T-helper 22 cell (primary cell): ENCODE measurements at regions not wholly inside any gene's neighbourhood (a gene's known extent, or its start where the extent isn't known, plus 50 kb on each side); places are given as distances from the start of the nearest gene placed in this dataset.

Experiments
- DNase-seq: peaks from one replicate; pipeline ENCODE4 v3.0.0-alpha.2; 2020; ENCODE audit warnings: low read depth

DNA sequence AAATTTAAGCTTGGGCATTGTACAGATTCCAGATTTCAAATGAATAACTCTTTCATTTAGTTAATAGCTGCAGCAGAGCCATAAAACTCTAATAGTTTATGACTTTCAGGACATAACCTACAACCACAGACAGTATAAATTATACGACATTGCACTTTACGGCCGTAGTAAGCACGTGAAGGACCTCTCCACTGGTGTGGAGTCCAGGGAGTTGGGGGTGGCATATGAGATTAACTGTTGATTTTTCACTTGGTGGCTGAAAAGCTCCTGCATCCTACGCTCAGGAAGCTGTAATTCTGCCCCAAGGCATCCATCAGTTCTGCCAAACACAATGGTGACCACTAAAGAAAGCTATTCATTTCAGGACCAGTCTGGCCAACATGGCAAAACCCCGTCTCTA, 376.2 kb downstream of the SOX11 start:
- no peak for DNase-seq

DNA sequence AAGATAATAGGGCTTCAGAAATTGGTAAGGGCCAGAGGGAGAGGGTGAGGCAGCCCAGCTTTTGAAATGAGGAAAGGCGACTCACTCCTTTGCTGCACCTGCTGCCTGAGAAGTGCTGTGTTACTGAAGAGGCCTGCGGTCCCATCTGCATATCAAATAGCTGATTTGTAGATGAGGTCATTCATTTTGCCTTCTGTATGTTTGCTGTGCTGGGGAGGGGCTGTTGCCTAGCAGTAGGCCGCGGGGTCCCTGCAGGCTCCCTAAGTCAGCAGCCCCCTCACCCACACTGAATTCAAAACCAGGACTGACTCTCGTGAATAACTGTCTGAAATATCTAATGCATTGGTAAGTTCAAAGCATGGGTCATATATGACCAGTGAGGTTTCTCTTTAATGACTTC, 377.2 kb downstream of the SOX11 start:
- DNase-seq, result no peak

DNA sequence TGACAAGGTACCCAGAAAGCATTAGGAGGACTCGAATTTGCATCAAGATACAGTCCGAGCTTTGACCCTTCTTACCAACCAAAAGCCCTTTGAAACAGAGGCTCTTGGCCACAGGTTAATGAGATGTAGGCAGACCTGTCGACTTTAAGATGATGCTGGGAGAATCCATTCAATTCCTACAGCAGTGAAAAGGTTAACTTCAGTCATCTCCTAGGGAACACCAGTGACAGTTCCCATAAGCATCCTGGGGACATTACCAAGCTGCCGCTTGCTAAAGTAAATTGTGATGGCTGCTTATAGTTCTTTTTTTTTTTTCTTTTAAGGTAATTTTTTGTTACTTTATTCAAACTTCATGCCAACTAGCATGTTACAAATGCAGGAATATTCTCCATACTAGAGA, 379.3 kb downstream of the SOX11 start:
- no peak for DNase-seq

DNA sequence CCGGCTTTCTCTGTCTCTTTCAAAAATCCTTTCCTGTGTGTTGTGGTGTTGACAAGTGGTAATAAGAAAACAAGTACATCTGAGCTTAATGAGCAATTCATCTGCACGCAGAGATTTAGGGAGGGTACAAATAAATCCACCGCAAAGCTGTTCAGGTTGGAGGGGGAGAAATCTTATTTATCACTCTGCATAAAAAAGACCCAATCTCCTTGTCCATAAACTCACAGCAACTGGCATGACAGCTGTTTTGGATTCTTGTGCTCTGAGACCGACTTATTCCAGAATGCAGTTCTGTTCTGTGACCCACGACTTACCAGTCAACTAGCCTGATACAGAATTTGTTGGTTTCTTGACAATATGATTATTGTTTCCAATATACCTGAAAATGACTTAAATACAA, 380.1 kb downstream of the SOX11 start:
- DNase-seq, result no peak

DNA sequence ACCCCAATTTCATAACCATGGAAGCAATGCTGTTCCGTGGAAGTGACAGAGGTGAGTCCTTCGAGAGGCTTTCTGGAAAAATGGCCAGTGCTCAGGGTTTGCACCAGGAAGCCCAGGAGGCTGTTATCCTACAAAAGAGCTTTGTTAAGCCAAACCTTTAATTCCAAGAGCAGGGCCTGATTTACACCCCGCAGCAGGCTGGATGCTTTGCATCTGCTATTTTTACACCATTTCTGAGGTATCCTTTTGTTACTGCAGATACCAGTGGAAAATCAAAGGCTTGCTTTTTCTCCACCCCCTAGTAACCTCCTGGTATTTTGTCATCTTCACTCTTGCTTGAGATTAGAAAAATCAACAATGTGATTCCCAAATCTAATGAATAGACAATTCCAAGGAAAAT, 380.6 kb downstream of the SOX11 start:
- DNase-seq, result no peak

DNA sequence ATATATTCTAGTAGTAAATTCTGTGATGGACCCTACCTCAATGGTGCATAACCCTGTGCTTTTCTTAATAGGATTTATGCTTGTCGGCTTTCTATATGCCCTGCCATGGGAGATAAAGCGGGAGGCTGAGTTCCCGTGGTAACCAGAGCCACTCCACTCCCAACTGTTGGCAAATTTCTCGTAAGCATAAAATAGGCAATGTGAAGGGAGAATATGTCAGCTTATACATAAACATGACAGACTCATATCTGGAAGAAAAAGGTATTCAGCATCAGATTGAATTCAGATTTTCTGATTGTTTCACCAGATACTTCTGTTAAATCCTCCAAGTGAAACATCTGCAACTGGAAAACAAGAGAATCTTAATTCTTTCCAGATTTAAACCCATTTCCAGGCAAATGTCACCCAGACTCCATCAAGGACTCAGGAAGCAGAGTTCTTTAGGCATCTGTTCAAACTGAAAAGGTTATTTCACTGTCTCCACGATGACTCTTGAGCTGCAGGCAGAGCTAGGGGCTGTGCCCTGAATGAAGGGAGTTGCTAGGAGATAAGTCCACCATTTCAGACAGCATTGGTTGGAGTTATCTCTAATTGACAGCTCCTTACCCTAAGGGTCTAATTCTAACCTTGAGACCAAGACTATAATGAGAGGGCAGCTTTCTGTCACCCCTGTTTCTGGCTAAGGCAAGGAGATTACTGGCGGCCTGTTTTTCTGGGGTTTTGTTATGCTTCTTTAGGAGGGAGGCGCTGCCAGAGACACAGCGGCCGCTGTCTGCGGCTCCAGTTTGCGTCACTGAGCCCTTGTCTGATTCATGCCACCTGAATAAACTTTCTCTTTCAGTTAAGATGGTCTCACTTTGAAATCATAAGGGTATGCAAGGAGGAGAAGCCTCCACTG, 381.3 kb downstream of the SOX11 start:
- DNase-seq, result no peak

DNA sequence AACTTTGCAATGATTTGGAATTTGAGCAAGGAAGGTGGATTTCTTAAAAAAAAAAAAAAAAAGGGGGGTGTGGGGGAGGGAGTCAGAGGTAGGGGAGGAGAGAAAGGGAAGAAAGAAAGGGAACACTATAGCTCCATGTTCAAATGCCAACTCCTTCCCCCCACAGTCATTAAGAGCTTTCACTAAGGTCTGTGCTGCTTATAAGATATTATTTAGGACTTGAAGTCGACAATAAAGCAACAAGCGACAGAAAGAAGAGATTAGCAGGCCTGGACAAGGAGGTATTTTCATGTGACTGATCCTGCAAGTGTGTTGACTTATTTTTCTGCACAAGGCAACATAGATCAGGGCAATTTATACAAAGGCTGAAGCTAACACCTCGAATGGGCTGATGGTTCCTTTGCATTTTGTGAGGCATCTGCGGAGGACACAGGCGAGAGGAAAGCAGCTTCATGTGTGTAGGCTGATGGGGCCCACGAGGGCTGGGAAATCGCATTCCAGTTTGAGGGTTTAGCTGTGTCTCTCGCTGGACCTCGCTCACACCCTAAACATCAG, 382.0 kb downstream of the SOX11 start:
- DNase-seq, result no peak

DNA sequence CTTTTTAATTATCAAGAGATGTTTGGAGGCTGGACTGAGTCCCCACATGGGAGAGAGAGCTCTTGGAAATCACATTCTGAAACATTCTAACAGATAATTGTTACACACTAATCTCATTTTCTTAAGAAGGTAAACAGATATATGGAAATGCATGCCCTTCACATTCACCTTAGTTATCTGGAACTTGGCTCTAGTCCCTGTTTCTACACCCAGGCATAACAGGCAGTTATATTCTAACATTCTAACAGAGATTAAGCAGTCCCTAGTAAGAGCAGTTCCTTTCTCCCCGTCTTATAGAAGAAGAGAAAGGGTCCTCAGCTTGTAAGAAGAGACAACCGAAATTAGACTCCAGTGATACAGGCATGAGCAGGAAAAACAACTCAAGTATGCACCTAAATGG, 385.4 kb downstream of the SOX11 start:
- no peak for DNase-seq

DNA sequence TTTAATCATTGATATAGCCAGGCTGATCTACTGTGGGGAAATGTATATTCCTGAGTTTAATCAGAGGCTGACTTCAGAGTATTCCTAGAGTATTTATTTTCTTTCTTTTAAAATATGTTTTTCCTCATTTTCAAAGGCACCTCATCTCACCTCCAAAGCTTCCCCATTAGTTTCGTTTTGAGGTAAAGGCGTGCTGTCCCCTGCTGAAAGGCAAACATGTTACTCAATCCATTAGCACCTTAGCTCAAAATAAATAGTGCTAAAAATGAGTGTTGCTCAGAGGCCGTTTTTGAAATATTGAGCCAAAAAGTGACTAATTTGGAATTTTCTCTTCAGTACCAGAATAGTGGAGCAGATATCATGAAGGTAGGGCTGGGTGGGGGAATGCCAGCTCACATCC, 386.2 kb downstream of the SOX11 start:
- no peak for DNase-seq

DNA sequence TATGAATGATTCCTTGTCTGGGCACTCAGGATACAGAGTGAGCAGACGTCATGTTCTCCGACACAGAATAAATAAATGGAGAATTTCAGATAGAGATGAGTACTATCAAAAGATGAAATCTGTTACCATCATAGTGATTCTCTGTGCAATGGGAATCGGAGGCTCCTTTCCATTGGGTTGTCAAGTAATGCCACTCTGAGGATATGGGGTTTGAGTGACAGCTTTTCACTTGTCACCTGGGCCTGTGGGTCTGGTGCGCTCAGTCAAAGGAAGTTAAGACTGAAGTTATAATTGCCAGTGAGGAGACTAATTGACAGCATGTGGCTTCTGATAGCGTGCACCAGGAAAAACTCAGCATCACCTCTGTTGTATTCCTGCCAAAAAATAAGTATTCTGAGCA, 387.2 kb downstream of the SOX11 start:
- DNase-seq, result no peak

DNA sequence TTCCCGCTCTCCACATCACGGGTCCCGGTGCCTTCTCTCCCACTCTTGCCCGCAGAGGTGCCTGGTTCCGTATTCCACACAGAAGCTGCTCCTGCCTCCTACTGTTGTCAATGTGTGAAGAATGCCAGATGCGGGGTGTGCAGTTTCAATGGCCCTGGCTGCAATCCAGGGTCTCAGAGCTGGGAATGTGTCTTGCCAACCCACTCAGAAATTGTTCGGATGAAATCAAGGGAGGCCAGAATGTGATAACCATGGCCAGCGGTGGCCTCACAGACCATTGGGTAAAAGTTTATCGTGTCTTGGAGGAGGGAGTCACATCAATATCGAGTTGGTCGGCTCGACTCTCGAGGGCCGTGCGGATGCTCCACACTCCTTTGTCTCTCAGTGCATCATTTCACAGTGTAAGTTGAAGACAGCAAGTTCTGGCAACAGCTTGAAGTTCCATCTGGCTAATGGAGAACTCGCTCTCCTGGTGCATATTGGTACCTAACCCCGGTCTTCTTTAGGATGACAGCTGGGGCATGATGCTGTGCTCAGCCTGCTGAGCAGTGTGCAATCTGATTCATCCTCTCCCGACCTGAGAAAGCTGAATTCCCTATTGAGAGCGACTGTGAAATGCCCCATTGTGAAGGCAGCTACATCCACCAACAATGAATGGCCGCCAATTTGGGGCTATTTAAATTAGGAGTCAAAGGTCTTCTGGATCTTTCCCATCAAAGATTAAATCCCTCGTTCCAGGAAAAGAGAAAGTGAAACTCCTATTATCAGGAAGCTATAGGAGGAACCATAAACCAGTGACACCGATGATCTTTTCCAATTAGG, 389.0 kb downstream of the SOX11 start:
- no peak for DNase-seq

DNA sequence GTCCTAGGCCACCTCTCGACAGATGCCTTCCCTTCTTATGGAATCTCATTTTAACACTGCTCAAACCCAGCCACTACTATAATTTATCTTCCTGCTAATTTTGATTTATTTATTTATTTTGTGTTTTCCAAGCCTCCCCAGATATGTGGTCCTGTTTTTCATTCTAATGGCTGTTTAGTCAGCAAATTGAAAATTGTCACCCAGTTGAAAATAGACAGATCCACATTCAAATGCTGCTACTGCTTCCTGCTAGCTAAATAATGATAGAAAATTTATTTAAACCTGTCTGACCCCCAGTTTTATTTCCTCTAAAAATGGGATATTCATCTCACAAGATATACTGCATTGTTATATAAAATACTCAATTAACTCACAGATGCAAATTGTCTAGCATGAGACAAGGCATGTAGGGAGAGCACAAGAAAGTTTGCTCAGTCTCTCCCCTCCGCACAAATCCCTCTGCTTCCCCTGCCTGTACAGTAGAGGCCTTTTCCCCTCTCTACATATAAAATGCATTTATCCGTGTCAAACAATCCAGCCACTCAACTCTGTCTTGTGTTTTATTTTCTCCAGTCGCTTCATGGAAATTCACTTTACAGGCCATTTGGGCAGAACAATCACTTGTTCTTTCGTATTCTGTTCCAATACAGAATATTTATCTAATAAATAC, 389.9 kb downstream of the SOX11 start:
- no peak for DNase-seq

DNA sequence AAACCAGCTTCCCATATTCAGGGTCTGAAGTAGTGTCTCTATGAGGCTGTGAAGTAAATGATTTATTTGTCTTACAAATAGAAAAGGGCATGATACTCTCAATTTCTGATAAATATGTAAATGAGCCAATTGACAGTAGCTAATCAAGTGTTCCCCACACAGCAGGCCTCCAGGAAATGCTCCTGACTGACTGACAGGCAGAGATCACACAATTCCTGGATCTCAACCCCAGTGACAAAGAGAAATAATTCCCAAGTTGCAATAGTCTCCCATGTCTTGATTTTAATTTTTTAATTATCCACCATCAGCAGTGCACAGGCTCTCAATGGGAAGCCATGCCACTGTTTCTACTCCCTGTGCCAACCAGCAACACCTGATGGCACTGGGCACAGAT, 390.4 kb downstream of the SOX11 start:
- DNase-seq, result no peak

DNA sequence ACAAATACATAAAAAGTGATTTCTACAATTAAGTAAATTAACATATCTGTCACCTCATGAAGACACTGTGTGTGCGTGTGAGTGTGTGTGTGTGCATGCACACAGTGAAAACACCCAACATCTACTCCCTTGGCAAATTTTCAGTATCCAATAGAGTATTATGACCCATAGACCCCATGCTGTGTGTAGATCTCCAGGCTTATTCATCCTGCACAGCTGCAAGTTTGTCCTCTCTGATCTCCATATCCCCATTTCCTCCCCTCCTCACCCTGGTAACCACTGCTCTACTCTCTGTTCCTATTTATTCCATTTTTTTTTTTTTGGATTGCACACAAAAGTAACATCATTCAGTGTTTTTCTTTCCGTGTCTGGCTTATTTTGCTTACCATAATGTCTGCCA, 391.0 kb downstream of the SOX11 start:
- DNase-seq, result no peak

DNA sequence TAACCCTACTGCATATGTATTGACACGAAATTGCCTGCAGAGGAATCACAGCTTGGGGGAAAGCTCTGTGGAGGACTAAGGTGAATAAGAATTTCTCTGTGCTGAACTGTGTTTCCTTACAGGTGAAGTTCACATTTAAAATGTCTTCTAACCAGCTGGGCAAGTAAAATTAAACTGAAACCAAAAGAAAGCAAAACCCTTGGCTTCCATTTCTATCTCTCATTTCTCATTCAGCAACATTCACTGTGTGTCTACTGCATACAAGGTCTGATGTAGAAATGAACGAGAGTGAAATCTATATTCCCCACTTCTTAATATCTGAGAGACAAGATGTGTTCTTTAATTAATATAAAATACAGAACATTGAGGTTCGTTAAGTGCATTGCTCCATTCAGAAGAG, 397.3 kb downstream of the SOX11 start:
- no peak for DNase-seq

DNA sequence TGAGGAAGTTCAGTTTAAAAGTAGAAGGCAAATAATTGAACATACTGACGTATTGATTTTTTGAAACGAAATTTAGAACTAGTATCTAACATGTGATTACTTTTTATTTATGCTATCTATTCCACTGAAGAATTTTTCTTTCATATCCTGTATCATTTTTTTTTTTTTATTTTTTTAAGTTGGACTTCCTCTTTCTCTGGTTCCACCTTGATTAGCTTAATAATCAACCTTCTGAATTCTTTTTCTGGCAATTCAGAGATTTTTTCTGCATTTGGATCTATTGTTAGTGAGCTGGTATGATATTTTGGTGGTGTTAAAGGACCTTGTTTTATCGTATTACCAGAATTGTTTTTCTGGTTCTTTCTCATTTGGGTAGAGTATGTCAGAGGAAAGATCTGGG, 411.2 kb downstream of the SOX11 start:
- DNase-seq, result no peak

DNA sequence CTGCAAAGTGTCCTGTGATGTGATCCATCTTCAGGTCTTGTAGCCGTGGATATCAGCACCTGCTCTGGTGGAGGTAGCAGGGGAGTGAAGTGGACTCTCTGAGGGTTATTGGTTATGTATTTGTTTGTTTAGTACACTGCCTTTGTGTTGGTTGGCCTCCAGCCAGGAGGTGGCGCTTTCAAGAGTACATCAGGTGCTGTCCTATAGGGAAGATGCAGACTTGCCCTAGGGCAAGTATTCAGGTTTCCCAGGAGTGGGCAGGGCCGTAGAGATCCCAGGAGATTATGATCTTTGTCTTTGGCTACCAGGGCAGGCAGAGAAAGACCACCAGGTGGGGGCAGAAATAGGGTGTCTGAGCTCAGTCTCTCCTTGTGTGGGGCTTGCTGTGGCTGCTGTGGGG, 411.8 kb downstream of the SOX11 start:
- DNase-seq, result no peak

DNA sequence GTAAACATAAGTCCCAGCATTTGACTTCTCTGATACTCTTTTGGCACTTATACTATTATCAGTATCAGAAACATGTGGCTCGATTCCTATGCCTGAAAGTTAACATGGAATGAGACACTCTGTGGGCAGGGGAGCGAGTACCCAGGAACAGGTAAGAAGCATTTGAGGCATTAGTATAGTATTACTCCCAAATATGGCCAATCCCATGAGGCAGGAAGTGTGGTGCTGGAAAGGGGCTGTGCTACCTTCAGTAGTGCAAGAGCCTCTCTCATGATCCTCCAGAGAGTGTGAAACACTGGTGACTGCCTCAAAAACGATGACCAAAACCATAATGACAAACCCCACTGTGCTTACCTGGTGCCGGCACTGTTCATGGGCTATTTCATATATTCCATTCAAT, 415.1 kb downstream of the SOX11 start:
- no peak for DNase-seq

DNA sequence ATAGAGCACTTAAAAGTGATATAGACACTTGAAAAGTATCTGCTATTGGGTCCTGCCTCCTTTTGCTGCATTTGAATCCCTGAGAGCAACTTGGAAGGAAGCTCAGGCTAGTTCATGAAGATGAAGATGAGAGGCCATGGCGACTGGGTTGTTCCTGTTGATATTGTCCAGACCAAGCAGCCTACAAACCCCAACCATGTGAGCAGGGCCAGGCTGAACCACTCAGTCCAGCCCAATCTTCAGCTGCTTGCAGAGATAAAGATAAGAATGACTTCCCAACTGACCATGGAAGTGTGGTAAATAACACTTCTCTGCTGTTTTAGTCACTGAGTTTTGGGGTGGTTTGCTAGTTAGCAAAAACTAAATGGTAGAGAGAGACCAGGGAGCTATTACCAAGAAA, 417.6 kb downstream of the SOX11 start:
- DNase-seq, result no peak

DNA sequence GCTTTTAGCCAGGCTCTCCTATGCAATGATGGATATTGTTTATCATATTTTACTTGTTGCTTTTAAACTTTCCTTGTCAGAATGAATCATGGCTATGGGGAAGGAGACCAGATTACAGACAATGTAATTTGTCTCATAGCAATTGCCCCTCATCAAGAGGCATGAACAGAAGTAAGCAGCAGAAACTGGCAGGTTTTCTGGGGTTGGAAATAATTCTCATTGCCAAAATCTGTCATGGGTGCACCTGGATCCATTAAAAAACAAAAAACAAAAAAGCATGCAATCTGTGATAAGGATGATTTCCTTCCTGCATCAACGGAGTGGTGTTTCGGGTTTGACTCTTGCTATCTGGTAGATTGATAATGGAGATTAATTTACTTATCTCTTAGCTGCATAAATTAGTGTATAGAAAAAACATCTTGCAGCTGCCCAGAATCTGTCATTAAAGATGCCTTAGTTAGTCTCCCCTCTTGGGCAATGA, 419.6 kb downstream of the SOX11 start:
- no peak for DNase-seq

DNA sequence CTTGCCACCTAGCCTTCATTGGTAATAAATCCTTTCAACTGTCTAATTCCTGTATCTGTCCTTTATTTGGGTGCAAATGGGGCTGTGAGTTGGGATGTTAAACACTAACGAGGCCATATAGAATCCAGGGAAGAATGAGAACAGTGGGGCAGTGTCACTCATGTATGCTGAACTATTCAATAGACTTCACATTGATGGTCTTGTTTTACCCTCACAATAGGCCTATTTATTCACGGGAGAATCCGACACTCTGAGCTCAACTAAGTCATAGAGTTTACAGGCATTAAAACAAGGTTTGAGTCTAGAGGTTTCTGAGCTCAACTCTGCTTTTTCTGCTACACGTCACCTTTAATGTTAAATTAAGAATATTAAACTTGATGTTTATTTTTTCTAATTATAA, 421.6 kb downstream of the SOX11 start:
- no peak for DNase-seq

DNA sequence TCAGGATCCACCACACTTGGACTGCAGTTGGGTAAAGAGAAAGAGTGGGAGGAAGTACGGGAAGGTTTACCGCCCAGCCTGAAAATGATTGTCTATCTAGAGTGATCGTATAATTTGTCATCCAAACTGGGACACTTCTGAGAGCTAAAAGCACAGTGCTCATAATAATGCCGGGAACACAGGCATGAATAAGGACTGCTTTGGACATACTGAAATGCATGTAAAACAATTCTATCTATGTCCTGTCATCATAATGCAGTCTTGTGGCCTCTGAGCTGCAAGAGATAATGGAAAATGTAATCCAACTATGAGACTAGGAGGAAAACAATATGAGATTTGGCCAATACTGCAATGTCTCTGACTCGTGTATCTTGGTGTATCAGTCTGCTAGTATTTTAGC, 435.5 kb downstream of the SOX11 start:
- DNase-seq, result no peak
